Stomach smooth muscle (tissue), 2 donors: ENCODE measurements at regions not wholly inside any gene's neighbourhood (a gene's known extent, or its start where the extent isn't known, plus 50 kb on each side); places are given as distances from the start of the nearest gene placed in this dataset.

ENCODE experiments used
- H3K27ac ChIP-seq: one replicate; pipeline ENCODE4 v1.7.0; 2013; ENCODE audit warnings: mild to moderate bottlenecking, low read length, inconsistent platforms
- H3K27me3 ChIP-seq, 2 donors: one replicate each; pipeline ENCODE4 v1.7.0; 2013; ENCODE audit warnings: low read length in 2 of 2; ENCODE audit not compliant: insufficient read depth in 2 of 2, control insufficient read depth in 1 of 2
- H3K36me3 ChIP-seq, 2 donors: one replicate each; pipeline ENCODE4 v1.7.0; 2013; ENCODE audit warnings: low read length in 2 of 2; ENCODE audit not compliant: control insufficient read depth in 2 of 2, insufficient read depth in 2 of 2
- H3K4me1 ChIP-seq: one replicate; pipeline ENCODE4 v1.7.0; 2013; ENCODE audit warnings: low read length; ENCODE audit not compliant: control insufficient read depth, insufficient read depth
- H3K4me3 ChIP-seq, 2 donors: one replicate each; pipeline ENCODE4 v1.7.0; 2013; ENCODE audit warnings: low read length in 2 of 2
- H3K9ac ChIP-seq, 2 donors: one replicate each; pipeline ENCODE4 v1.7.0; 2013; ENCODE audit warnings: low read length in 2 of 2, mild to moderate bottlenecking in 1 of 2
- H3K9me3 ChIP-seq, 2 donors: one replicate each; pipeline ENCODE4 v1.7.0; 2013; ENCODE audit warnings: low read length in 2 of 2; ENCODE audit not compliant: control insufficient read depth in 2 of 2
- donor health status: healthy.
- donor health status: Pancreatic carcinoma.

DNA sequence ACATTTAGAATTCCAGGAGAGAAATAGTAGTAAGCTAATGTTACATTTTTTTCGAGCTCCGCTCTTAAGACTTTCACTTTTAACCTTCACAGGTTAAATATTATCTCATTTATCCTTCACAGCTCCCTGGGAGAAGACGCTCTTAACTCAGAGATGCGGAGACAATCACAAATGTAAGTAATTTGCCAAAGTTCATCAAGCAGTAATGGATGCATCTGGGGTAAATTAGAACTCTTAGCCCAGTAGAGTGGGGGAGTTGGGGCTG lies 168.5 kb downstream of the SPP2 start:
- H3K36me3 ChIP-seq = no peaks in the 10 kb centered on the region
- H3K4me3 ChIP-seq = no peak overlapping the region
- H3K27ac ChIP-seq = no peak overlapping the region
- no peaks in the 10 kb centered on the region for H3K9me3 ChIP-seq
- H3K4me1 ChIP-seq = no peaks in the 10 kb centered on the region
- H3K27me3 ChIP-seq = peaks cover 0 to 11% of the 10 kb centered on the region in 2 donors
- H3K9ac ChIP-seq = no peak overlapping the region

DNA sequence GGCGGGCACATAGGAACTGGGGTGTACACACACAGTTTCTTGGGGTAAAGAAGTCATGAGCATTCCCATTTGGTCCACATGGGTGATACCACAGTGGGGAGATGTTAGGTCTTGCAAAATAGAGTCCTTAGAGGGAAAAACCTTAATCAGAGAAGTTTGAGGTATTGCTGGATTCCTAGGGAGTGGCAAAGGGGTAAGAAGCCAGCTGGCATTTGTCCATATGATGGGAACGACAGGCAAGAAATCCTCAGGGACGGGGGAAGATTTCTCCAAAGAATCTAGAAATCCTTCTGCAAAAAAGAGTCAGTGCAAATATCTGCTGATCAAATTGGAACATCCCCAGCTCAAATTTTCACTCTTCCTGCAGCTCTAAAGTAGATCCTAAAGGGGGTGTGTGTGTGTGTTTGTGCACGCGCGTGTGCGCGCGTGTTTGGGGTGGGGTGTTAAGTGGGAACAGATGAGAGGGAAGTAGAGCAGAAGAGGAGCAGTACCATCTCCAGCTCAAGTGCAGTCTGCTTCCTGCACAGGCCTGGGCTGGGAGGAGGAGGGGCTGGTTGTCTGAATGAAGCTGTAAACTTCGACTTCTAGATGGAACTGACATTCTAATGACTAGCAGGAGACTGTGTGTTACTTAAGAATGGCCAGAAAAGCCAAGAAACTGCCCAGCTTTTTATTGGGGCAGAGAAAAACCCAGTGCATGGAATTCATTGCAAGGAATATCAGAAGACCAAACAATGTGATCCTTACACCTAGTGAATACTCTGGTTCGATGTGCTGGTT lies 168.0 kb downstream of the SPP2 start:
- Histone ChIP-seq H3K27me3 (peaks cover 0 to 11% of the 10 kb centered on the region in 2 donors), H3K9me3 (no peaks in the 10 kb centered on the region), H3K4me3 (no peak overlapping the region), H3K27ac (no peak overlapping the region), H3K9ac (no peak overlapping the region), H3K36me3 (no peaks in the 10 kb centered on the region), H3K4me1 (no peaks in the 10 kb centered on the region)

DNA sequence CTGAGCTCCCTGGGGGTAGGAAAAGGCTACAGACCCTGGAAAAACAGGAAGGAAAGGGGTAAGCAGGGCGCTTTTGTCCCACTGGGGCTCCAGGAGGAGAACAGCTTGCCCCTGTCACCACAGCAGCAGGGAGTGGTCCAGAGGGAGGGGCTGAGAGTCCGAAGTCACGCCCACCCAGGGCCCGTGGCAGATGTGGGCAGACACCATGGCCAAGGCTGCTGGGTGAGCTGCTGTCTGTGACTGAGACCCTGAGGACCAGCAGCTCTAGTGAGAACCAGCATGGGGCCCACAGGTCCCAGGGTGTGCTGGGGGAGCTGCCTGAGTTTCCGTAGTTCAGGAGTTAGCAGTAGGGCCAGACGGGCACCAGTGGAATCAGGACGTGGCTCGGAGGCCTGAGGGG lies 162.0 kb downstream of the SPP2 start:
- no peak overlapping the region for H3K9ac ChIP-seq
- no peaks in the 10 kb centered on the region for H3K9me3 ChIP-seq
- no peaks in the 10 kb centered on the region for H3K4me1 ChIP-seq
- H3K36me3 ChIP-seq = no peaks in the 10 kb centered on the region
- H3K27me3 ChIP-seq = peaks cover 0 to 8% of the 10 kb centered on the region in 2 donors
- H3K27ac ChIP-seq = no peak overlapping the region
- H3K4me3 ChIP-seq = no peak overlapping the region

DNA sequence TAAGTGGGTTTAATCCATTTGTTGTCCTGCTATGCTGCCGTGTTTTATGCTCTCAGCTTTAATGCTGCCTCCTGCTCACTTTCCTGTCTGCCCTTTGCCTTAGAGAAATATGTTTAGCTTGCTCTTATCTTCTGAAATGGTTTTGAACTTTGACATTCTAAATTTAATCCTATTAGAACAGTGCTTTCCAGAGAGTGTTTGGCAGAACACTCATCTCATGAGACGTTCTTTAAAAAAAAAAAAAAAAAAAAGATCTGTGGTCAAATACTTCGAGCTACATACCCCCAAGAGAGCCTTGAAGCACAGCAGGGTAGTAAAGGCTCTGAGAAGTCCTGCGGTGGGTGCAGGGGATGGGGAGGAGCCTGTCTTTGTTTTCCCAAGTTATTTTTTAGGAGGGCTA lies 161.3 kb downstream of the SPP2 start:
- no peaks in the 10 kb centered on the region for H3K4me1 ChIP-seq
- H3K36me3 ChIP-seq = no peaks in the 10 kb centered on the region
- peaks cover 0 to 2% of the 10 kb centered on the region in 2 donors for H3K9me3 ChIP-seq
- H3K4me3 ChIP-seq = no peak overlapping the region
- no peak overlapping the region for H3K27ac ChIP-seq
- peaks cover 0 to 4% of the 10 kb centered on the region in 2 donors for H3K27me3 ChIP-seq
- H3K9ac ChIP-seq = no peak overlapping the region

DNA sequence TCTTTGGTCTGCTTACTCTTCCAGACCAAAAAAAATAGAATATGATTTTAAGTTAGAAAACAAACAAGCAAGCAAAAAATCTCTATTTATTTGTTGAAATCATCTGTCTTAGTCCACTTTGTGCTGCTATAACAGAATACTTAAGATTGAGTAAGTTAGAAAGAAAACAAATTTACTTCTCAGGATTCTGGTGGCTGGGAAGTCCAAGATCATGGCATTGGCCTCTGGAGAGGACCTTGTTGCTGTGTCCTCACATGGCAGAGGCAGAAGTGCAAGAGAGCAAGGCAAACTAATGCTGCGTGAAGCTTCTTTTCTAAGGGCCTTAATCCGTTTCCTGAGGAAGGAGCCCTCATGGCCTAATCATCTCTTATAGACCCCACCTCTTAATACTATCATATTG lies 156.2 kb downstream of the SPP2 start:
- no peak overlapping the region for H3K27ac ChIP-seq
- peaks cover 6% of the 10 kb centered on the region for H3K4me1 ChIP-seq
- no peaks in the 10 kb centered on the region for H3K27me3 ChIP-seq
- H3K9ac ChIP-seq = no peak overlapping the region
- peaks cover 0 to 3% of the 10 kb centered on the region in 2 donors for H3K9me3 ChIP-seq
- H3K36me3 ChIP-seq = no peaks in the 10 kb centered on the region
- H3K4me3 ChIP-seq = no peak overlapping the region

DNA sequence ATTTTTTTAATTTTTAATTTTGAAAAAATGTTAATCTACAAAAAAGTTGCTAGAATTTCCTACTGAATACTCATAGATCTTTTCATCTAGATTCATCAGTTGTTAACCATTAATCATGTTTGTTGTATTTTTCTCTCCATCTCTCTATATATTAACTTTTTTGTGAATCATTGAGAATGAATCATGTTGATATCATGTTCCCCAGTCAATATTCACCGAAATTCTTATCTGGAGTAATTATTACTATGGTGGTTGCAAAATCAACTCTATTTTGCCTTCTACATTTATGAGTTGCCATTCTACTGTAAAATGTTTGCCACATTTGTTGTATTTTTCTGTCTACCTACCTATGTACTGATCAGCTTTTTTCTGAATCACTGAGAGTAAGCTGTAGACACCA lies 154.0 kb downstream of the SPP2 start:
- H3K36me3 ChIP-seq = no peaks in the 10 kb centered on the region
- H3K9me3 ChIP-seq = peaks cover 0 to 3% of the 10 kb centered on the region in 2 donors
- no peaks in the 10 kb centered on the region for H3K27me3 ChIP-seq
- peaks cover 6% of the 10 kb centered on the region for H3K4me1 ChIP-seq
- no peak overlapping the region for H3K9ac ChIP-seq
- no peak overlapping the region for H3K27ac ChIP-seq
- no peak overlapping the region for H3K4me3 ChIP-seq

DNA sequence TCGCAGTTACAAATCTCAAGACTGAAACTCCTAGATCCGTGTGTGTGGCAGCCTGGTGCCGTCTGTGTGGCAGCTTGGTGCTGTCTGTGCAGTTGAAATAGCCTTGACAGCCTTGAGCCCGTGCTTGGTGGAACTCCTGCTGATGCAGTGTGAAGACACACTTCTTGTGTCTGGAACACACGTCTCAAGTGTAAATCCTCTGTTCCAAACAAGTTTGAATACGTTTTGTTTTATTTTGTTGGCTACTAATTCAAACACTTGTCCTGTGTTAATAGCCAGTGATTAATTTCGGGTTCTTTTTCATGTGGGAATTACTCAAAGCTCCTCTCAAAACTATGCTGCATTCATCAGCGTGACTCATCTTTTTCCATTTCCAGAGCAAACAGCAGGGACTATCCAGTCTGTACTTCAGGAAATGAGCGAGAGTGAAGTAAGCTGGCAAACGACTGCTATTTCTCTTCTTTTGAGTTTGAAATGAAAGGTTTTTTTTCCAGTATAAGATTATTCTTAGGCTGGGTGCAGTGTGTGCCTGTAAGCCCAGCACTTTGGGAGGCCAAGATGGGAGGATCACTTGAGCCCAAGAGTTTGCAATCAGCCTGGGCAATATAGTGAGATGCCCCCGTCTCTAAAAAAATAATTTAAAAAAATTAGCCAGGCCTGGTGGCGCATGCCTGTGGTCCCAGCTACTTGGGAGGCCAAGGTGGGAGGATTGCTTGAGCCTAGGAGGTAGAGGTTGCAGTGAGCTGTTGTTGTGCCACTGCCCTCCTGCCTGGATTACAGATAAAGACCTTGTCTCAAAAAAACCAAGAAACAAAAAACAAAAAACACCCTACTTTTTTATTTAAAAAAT lies 152.9 kb downstream of the SPP2 start:
- Histone ChIP-seq H3K9ac (peak overlapping the region in 1 of 2 donors; percentile 29), H3K27ac (peak overlapping the region; percentile 46), H3K9me3 (peaks cover 0 to 3% of the 10 kb centered on the region in 2 donors), H3K36me3 (no peaks in the 10 kb centered on the region), H3K27me3 (no peaks in the 10 kb centered on the region), H3K4me1 (peaks cover 6% of the 10 kb centered on the region), H3K4me3 (peak overlapping the region in 1 of 2 donors; percentile 55)

DNA sequence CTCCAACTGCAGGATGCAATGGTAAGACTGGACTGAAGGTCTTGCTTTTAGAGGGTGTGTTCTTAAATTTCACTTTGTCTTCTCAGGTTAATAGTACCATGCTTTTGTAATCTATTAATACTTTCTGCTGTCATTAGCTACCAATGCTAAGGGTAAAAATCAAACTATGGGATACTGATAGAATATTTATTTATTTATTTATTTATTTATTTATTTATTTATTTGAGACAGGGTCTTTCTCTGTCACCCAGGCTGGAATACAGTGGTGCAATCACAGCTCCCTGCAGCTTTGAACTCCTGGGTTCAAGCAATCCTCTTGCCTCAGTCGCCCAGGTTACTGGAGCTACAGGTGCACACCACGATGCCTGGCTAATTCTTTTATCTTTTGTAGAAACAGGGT lies 152.1 kb downstream of the SPP2 start:
- Histone ChIP-seq H3K4me1 (peaks cover 6% of the 10 kb centered on the region), H3K27ac (no peak overlapping the region)

DNA sequence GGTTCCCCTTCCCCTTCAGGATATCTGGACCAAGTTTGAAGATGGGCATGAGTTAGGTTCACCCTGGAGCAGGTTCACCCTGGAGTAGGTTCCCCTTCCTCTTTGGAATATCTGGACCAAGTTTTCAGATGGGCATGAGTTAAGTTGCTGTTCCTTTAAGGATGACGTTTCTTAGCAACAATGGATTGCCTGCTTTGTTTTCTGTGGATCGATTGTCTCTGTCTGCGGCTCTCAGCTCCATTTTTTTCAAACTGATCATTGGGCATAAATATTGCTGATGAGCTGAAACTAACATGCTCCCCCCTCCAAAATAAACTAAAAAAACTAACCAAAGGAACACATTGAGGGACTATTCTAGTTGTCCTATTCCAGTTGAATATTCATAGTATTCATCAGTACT lies 149.5 kb downstream of the SPP2 start:
- Histone ChIP-seq H3K9me3 (no peaks in the 10 kb centered on the region), H3K27me3 (no peaks in the 10 kb centered on the region), H3K27ac (no peak overlapping the region), H3K4me1 (peaks cover 6% of the 10 kb centered on the region), H3K4me3 (no peak overlapping the region), H3K9ac (no peak overlapping the region), H3K36me3 (no peaks in the 10 kb centered on the region)

More for the DNA sequence above, 152.1 kb downstream of the SPP2 start:
- Histone ChIP-seq H3K4me3 (peak overlapping the region in 1 of 2 donors; percentile 55), H3K9ac (peak overlapping the region in 1 of 2 donors; percentile 29), H3K9me3 (peaks cover 0 to 3% of the 10 kb centered on the region in 2 donors), H3K36me3 (no peaks in the 10 kb centered on the region), H3K27me3 (no peaks in the 10 kb centered on the region)

DNA sequence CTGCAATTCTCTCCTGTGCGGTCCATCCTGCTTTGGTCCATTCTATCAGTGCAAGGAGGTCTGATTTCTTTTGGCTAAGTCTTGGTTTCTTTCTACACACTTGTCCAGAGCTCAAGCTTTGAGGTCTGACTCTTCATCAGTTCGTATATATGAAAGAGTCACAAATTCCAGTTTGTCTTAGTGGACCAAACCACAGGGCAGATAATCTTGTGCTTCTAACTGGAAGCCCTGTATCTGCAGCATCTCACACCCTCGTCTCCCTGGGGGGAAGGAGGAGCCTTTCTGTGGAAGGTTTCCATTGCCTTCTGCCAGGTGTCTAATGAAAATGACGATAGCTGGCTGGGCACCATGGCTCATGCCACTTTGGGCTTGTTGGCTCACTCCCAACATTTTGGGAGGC lies 148.5 kb downstream of the SPP2 start:
- H3K36me3 ChIP-seq = no peaks in the 10 kb centered on the region
- no peak overlapping the region for H3K9ac ChIP-seq
- H3K4me3 ChIP-seq = no peak overlapping the region
- peaks cover 6% of the 10 kb centered on the region for H3K4me1 ChIP-seq
- H3K27me3 ChIP-seq = no peaks in the 10 kb centered on the region
- no peak overlapping the region for H3K27ac ChIP-seq
- no peaks in the 10 kb centered on the region for H3K9me3 ChIP-seq

DNA sequence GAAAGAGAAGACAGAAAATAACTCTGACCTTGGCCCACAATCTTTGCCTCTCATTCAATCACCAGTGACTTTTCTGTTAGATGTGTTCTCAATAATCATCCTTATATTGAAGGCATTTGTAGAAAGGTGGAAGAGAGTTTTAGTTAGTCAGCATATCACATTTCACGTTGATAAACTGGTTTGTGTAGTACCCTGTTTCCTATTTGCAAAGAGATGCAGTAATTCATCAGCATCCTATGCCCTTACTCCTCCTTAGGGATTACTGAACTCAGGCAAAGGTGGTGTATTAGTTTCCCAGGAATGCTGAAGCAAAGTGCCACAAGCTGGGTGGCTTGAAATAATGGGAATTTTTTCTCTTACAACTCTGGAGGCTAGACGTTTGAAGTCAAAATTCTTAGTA lies 145.0 kb downstream of the SPP2 start:
- no peaks in the 10 kb centered on the region for H3K9me3 ChIP-seq
- H3K4me1 ChIP-seq = no peaks in the 10 kb centered on the region
- no peak overlapping the region for H3K9ac ChIP-seq
- no peak overlapping the region for H3K27ac ChIP-seq
- H3K27me3 ChIP-seq = no peaks in the 10 kb centered on the region
- no peak overlapping the region for H3K4me3 ChIP-seq
- no peaks in the 10 kb centered on the region for H3K36me3 ChIP-seq
